ENCODE measurements at regions not wholly inside any gene's neighbourhood (a gene's known extent, or its start where the extent isn't known, plus 50 kb on each side); places are given as distances from the start of the nearest gene placed in this dataset.

DNA sequence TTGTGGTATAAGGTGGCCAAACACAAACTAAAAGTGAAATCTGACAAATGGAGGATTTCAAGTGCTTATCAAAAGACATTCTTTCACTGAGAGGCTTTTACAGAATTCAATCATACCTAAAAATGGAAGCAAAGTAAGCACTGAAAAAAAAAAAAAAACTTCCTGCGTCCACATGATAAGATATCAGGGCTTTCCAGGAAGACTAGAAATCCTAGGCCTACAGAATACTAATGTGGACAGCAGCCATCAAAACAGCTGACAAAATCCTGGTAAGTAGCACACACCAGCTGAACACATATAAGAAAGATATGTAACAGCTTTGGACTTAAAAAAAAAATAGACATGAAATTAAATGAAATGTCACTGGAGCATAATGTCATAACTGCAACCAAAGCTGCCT is 178.2 kb downstream of the SUCLG1 start:
- dilution Hi-C loops (cut with MboI; ENCODE audit: extremely low pct_ligation_motif_present, low sequenced_read_pairs): no loop called here
- FAIRE-seq: no peak
- TF ChIP-seq EZH2 (IDR thresholded peaks at IDR 0.05; ENCODE audit: low read length): no peak
- TF ChIP-seq, protein P1, sequence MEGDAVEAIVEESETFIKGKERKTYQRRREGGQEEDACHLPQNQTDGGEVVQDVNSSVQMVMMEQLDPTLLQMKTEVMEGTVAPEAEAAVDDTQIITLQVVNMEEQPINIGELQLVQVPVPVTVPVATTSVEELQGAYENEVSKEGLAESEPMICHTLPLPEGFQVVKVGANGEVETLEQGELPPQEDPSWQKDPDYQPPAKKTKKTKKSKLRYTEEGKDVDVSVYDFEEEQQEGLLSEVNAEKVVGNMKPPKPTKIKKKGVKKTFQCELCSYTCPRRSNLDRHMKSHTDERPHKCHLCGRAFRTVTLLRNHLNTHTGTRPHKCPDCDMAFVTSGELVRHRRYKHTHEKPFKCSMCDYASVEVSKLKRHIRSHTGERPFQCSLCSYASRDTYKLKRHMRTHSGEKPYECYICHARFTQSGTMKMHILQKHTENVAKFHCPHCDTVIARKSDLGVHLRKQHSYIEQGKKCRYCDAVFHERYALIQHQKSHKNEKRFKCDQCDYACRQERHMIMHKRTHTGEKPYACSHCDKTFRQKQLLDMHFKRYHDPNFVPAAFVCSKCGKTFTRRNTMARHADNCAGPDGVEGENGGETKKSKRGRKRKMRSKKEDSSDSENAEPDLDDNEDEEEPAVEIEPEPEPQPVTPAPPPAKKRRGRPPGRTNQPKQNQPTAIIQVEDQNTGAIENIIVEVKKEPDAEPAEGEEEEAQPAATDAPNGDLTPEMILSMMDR (optimal IDR thresholded peaks at IDR 0.05 in 1 of 3, IDR thresholded peaks at IDR 0.05 in 1 of 3, conservative IDR thresholded peaks at IDR 0.05 in 1 of 3; ENCODE audit: extremely low read depth in 1 of 3, insufficient read depth in 2 of 3, low read length in 3 of 3): no peak
- Histone ChIP-seq H3K79me2 (ENCODE audit: control insufficient read depth, insufficient read depth, low read length) (no peaks in the 10 kb centered on the region), H3K4me2 (ENCODE audit: control insufficient read depth, extremely low read depth, insufficient read depth, low read depth, low read length) (no peak overlapping the region), H3K4me1 (ENCODE audit: control insufficient read depth, extremely low read depth, insufficient read depth, low read length) (no peaks in the 10 kb centered on the region), H3K9me3 (ENCODE audit: control insufficient read depth, low read depth, low read length) (no peaks in the 10 kb centered on the region), H3K9me1 (ENCODE audit: control insufficient read depth, extremely low read depth, insufficient read depth, low read length) (no peaks in the 10 kb centered on the region), H2AFZ (ENCODE audit: control insufficient read depth, low read length) (no peak overlapping the region), H3K27ac (ENCODE audit: control insufficient read depth, insufficient read depth, low read length) (no peak overlapping the region), H3K36me3 (ENCODE audit: control insufficient read depth in 2 of 2, extremely low read depth in 1 of 2, insufficient read depth in 2 of 2, low read length in 2 of 2) (no peaks in the 10 kb centered on the region), H3K27me3 (ENCODE audit: control insufficient read depth, extremely low read depth, insufficient read depth, low read length) (no peaks in the 10 kb centered on the region), H4K20me1 (ENCODE audit: control insufficient read depth, extremely low read depth, insufficient read depth, low read length) (no peaks in the 10 kb centered on the region), H3K9ac (ENCODE audit: control insufficient read depth, extremely low read depth, insufficient read depth, low read length) (no peak overlapping the region), H3K4me3 (ENCODE audit: control insufficient read depth in 2 of 3, extremely low read depth in 1 of 3, insufficient read depth in 2 of 3, low read depth in 1 of 3, low read length in 3 of 3) (no peak overlapping the region)
- no peak for DNase-seq (ENCODE audit: low read depth, low spot score)

DNA sequence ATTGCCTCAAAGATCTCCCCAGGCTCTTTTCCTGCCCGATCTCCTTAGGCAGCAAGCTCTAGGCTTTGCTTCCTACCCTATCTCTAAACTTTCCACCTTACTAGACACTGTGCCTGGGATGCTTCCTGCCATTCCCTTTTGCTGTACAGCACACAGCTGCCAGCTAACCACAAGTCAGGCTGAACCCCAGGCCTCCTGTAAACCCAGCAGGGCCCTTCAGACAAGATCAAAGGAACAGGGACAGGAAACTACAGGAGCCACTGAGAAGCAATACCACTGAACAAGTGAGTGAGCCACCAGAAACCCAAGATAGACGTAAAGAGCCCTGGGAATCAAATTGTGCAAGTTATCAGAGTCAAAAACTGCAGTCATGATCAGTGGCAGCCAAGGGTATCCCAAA is 180.7 kb downstream of the SUCLG1 start:
- H2AFZ ChIP-seq (ENCODE audit: control insufficient read depth, low read length): no peak overlapping the region
- no peak for DNase-seq (ENCODE audit: low read depth, low spot score)
- dilution Hi-C loops (cut with MboI; ENCODE audit: extremely low pct_ligation_motif_present, low sequenced_read_pairs): no loop called here
- no peak overlapping the region for H3K27ac ChIP-seq (ENCODE audit: control insufficient read depth, insufficient read depth, low read length)
- H4K20me1 ChIP-seq (ENCODE audit: control insufficient read depth, extremely low read depth, insufficient read depth, low read length): no peaks in the 10 kb centered on the region
- TF ChIP-seq, protein P1 (optimal IDR thresholded peaks at IDR 0.05 in 1 of 3, IDR thresholded peaks at IDR 0.05 in 1 of 3, conservative IDR thresholded peaks at IDR 0.05 in 1 of 3; ENCODE audit: extremely low read depth in 1 of 3, insufficient read depth in 2 of 3, low read length in 3 of 3): no peak
- no peak for TF ChIP-seq EZH2 (IDR thresholded peaks at IDR 0.05; ENCODE audit: low read length)
- H3K9me1 ChIP-seq (ENCODE audit: control insufficient read depth, extremely low read depth, insufficient read depth, low read length): no peaks in the 10 kb centered on the region
- H3K36me3 ChIP-seq (ENCODE audit: control insufficient read depth in 2 of 2, extremely low read depth in 1 of 2, insufficient read depth in 2 of 2, low read length in 2 of 2): no peaks in the 10 kb centered on the region
- no peak for FAIRE-seq
- H3K9ac ChIP-seq (ENCODE audit: control insufficient read depth, extremely low read depth, insufficient read depth, low read length): no peak overlapping the region
- no peaks in the 10 kb centered on the region for H3K79me2 ChIP-seq (ENCODE audit: control insufficient read depth, insufficient read depth, low read length)
- no peak overlapping the region for H3K4me3 ChIP-seq (ENCODE audit: control insufficient read depth in 2 of 3, extremely low read depth in 1 of 3, insufficient read depth in 2 of 3, low read depth in 1 of 3, low read length in 3 of 3)
- no peak overlapping the region for H3K4me2 ChIP-seq (ENCODE audit: control insufficient read depth, extremely low read depth, insufficient read depth, low read depth, low read length)
- no peaks in the 10 kb centered on the region for H3K4me1 ChIP-seq (ENCODE audit: control insufficient read depth, extremely low read depth, insufficient read depth, low read length)
- H3K9me3 ChIP-seq (ENCODE audit: control insufficient read depth, low read depth, low read length): no peaks in the 10 kb centered on the region
- H3K27me3 ChIP-seq (ENCODE audit: control insufficient read depth, extremely low read depth, insufficient read depth, low read length): no peaks in the 10 kb centered on the region
